OCI-LY1 (cell line): ENCODE measurements at regions not wholly inside any gene's neighbourhood (a gene's known extent, or its start where the extent isn't known, plus 50 kb on each side); places are given as distances from the start of the nearest gene placed in this dataset.
"Not testable (repeated sequence)": the region's sequence is repeated elsewhere in the genome, so short reads cannot be mapped to it uniquely, and the experiment has no call there.

Experiments used
- H2AFZ ChIP-seq: fragments of 200-600 bp; sonication (generic), shearing (Covaris generic); 2 replicates; pipeline ENCODE4 v1.6.0; 2014; ENCODE audit warnings: antibody characterized with exemption, mild to moderate bottlenecking, low read length
- H3F3A ChIP-seq: fragments of 200-600 bp; sonication (generic), shearing (Covaris generic); 2 replicates; pipeline ENCODE4 v1.6.0; 2014; ENCODE audit warnings: mild to moderate bottlenecking, antibody characterized with exemption, low read length, moderate library complexity; ENCODE audit not compliant: insufficient read depth
- H3K27ac ChIP-seq: fragments of 200-600 bp; sonication (generic); 2 replicates; pipeline ENCODE4 v1.5.1; 2014; ENCODE audit warnings: low read length, mixed run types, mild to moderate bottlenecking, low read depth; ENCODE audit not compliant: poor library complexity, severe bottlenecking
- H3K27me3 ChIP-seq: fragments of 200-600 bp; sonication (generic); 2 replicates; pipeline ENCODE4 v1.6.0; 2014; ENCODE audit warnings: antibody characterized with exemption, mild to moderate bottlenecking, low read length, moderate library complexity; ENCODE audit not compliant: insufficient read depth
- H3K36me3 ChIP-seq: fragments of 200-600 bp; sonication (generic); 2 replicates; pipeline ENCODE4 v1.6.1; 2014; ENCODE audit warnings: mild to moderate bottlenecking, antibody characterized with exemption, low read length, moderate library complexity, mixed read lengths; ENCODE audit not compliant: insufficient read depth
- H3K4me1 ChIP-seq: fragments of 200-600 bp; sonication (generic); 2 replicates; pipeline ENCODE4 v1.5.1; 2014; ENCODE audit warnings: mild to moderate bottlenecking, low read length, moderate library complexity; ENCODE audit not compliant: insufficient read depth, severe bottlenecking
- H3K4me2 ChIP-seq: fragments of 200-600 bp; sonication (generic), shearing (Covaris generic); 2 replicates; pipeline ENCODE4 v1.6.1; 2014; ENCODE audit warnings: low read length
- H3K4me3 ChIP-seq: fragments of 200-600 bp; sonication (generic); 2 replicates; pipeline ENCODE4 v1.5.1; 2014; ENCODE audit warnings: low read length, low read depth, mild to moderate bottlenecking, mixed read lengths; ENCODE audit not compliant: poor library complexity, severe bottlenecking
- H3K79me2 ChIP-seq: fragments of 200-600 bp; shearing (Covaris generic); 2 replicates; pipeline ENCODE4 v1.6.1; 2016; ENCODE audit warnings: mixed run types, low read length, mixed read lengths; ENCODE audit not compliant: insufficient read depth
- H3K9ac ChIP-seq: fragments of 200-600 bp; sonication (generic), shearing (Covaris generic); 2 replicates; pipeline ENCODE4 v1.6.1; 2014; ENCODE audit warnings: mild to moderate bottlenecking, low read length, mixed read lengths
- H3K9me2 ChIP-seq: fragments of 200-600 bp; sonication (generic), shearing (Covaris generic); 2 replicates; pipeline ENCODE4 v1.6.1; 2014; ENCODE audit warnings: low read depth, mild to moderate bottlenecking, low read length, mixed read lengths
- H3K9me3 ChIP-seq: fragments of 200-600 bp; shearing (Covaris generic); 2 replicates; pipeline ENCODE4 v1.6.1; 2014; ENCODE audit warnings: low read length, mixed read lengths
- H4K20me1 ChIP-seq: fragments of 200-600 bp; sonication (generic), shearing (Covaris generic); 2 replicates; pipeline ENCODE4 v1.6.0; 2016; ENCODE audit warnings: mild to moderate bottlenecking, low read length; ENCODE audit not compliant: insufficient read depth
- CTCF ChIP-seq: fragments of 200-600 bp; sonication (generic), shearing (Covaris generic); IDR thresholded peaks from 2 replicates; pipeline ENCODE4 v1.5.1; 2017; ENCODE audit warnings: mild to moderate bottlenecking, antibody characterized with exemption, low read length, moderate library complexity, mixed read lengths
- EZH2 ChIP-seq: fragments of 200-600 bp; sonication (generic), shearing (Covaris generic); IDR thresholded peaks from 2 replicates; pipeline ENCODE4 v1.8.0; 2017; ENCODE audit warnings: borderline replicate concordance, mixed run types, mild to moderate bottlenecking, antibody characterized with exemption, low read length, moderate library complexity, mixed read lengths

DNA sequence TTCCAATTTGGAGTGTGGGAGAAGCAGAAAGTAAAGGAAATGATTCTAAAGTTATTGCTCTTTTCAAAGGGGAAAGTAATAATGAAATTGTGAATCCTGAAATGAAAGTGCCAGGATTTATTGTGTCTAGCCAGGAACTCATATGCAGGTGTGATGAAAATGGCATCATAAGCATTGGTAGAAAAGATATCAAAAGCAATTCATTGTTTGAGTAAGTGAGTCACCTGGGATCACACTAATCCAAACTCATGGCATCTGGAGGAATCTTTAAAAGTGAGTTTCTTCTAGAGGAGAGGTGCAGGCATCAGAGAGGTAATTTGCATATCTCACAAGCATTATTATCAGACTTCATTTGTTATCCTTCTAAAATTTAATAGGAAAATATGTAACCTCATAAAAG is 84.7 kb downstream of the LARP7 start:
- Histone ChIP-seq H3K9me2 (no peaks in the 10 kb centered on the region), H3K27me3 (no peaks in the 10 kb centered on the region), H3K4me3 (no peak overlapping the region), H3K27ac (no peak overlapping the region), H3K9ac (no peak overlapping the region), H3K79me2 (no peaks in the 10 kb centered on the region), H3K9me3 (no peaks in the 10 kb centered on the region), H3F3A (no peaks in the 10 kb centered on the region), H2AFZ (no peak overlapping the region), H4K20me1 (no peaks in the 10 kb centered on the region), H3K4me2 (no peak overlapping the region), H3K4me1 (peaks cover 5% of the 10 kb centered on the region), H3K36me3 (no peaks in the 10 kb centered on the region)
- TF ChIP-seq CTCF (no peak), EZH2 (no peak)

- Histone ChIP-seq H3K27me3 (no peaks in the 10 kb centered on the region), H4K20me1 (no peaks in the 10 kb centered on the region), H3K4me1 (no peaks in the 10 kb centered on the region), H3K9me2 (no peaks in the 10 kb centered on the region), H3K79me2 (no peaks in the 10 kb centered on the region), H3K27ac (no peak overlapping the region), H3K9ac (no peak overlapping the region), H3K4me3 (no peak overlapping the region), H3K9me3 (no peaks in the 10 kb centered on the region), H2AFZ (no peak overlapping the region), H3K36me3 (no peaks in the 10 kb centered on the region), H3F3A (no peaks in the 10 kb centered on the region), H3K4me2 (no peak overlapping the region)
- TF ChIP-seq CTCF, result no peak
- TF ChIP-seq EZH2, result no peak
Observed at GRCh38 chr4:112726041-112726440, 89.1 kb downstream of the LARP7 start.

- not testable (repeated sequence) for H3K4me3 ChIP-seq, H3K4me1 ChIP-seq, H3K27ac ChIP-seq, H3K9ac ChIP-seq, H3K9me2 ChIP-seq, H2AFZ ChIP-seq, H3K27me3 ChIP-seq, H3K36me3 ChIP-seq, H3K79me2 ChIP-seq, H3F3A ChIP-seq, H3K4me2 ChIP-seq, H3K9me3 ChIP-seq, H4K20me1 ChIP-seq
Observed at GRCh38 chr4:112727728-112728127, 90.8 kb downstream of the LARP7 start.

GRCh38 chr4:112731715-112732114 is 94.8 kb downstream of the LARP7 start:
- Histone ChIP-seq H3K27me3 (no peaks in the 10 kb centered on the region), H3K27ac (no peak overlapping the region), H3K4me1 (no peaks in the 10 kb centered on the region), H3K9me2 (no peaks in the 10 kb centered on the region), H4K20me1 (no peaks in the 10 kb centered on the region), H3K4me2 (no peak overlapping the region), H3K4me3 (no peak overlapping the region), H3K79me2 (no peaks in the 10 kb centered on the region), H2AFZ (no peak overlapping the region), H3K36me3 (no peaks in the 10 kb centered on the region), H3F3A (no peaks in the 10 kb centered on the region), H3K9ac (no peak overlapping the region), H3K9me3 (no peaks in the 10 kb centered on the region)
- TF ChIP-seq CTCF (no peak), EZH2 (no peak)
